HCT116 (cell line): ENCODE measurements at regions not wholly inside any gene's neighbourhood (a gene's known extent, or its start where the extent isn't known, plus 50 kb on each side); places are given as distances from the start of the nearest gene placed in this dataset.

Experiments used
- ATAC-seq: fragments of 200-7000 bp; cut with Tn5 transposase; 2 replicates; pipeline ENCODE4 v1.9.1; 2020; ENCODE audit warnings: mild to moderate bottlenecking, moderate library complexity
- BruUV-seq: library from RNA; stranded (reverse); fragments of 400-500 nt; replicated peaks from 2 replicates; lab custom pipeline; 2021; lab: Mats Ljungman, UMichigan
- CTCF ChIA-PET: fragments of 300-600 bp; sonication (Branson Sonifier 250); formaldehyde crosslinking; loops from one replicate; lab custom pipeline; 2021; ENCODE audit warnings: antibody characterized with exemption; lab: Charles Lee
- POLR2A ChIA-PET: fragments of 300-600, 350-600 bp; sonication (Branson Sonifier 250); formaldehyde crosslinking; loops from one replicate; lab custom pipeline; 2021; ENCODE audit warnings: antibody characterized with exemption; lab: Charles Lee
- RAD21 ChIA-PET, 2 experiments: fragments of 300-600 bp; sonication (Branson Sonifier 250); formaldehyde crosslinking; loops; one replicate each; lab custom pipeline; 2023; ENCODE audit warnings: low total read pairs in 2 of 2; ENCODE audit not compliant: uncharacterized antibody in 2 of 2, unreplicated experiment in 2 of 2, low non-redundant PET in 1 of 2; lab: Charles Lee
- DNase-seq: peaks from one replicate; pipeline ENCODE4 v3.0.0-alpha.2; 2010; ENCODE audit warnings: low read depth, low spot score
- H2AFZ ChIP-seq: fragments of 200-600 bp; shearing (Covaris generic), sonication (generic); 2 replicates; pipeline ENCODE4 v1.6.1; 2017; ENCODE audit warnings: low read depth, mixed run types, mixed read lengths, antibody characterized with exemption, low read length; ENCODE audit not compliant: poor library complexity, severe bottlenecking
- H3K27ac ChIP-seq: 2 replicates; pipeline ENCODE4 v1.5.1; 2012; ENCODE audit warnings: low read depth, low read length
- H3K27me3 ChIP-seq: fragments of 200-600 bp; sonication (generic); 2 replicates; pipeline ENCODE4 v1.6.1; 2016; ENCODE audit warnings: mixed run types, low read length, mixed read lengths; ENCODE audit not compliant: insufficient read depth
- H3K36me3 ChIP-seq, 2 experiments: fragments of 200-500 bp in 1 of 2; fragments of 200-600 bp in 1 of 2; sonication (Bioruptor generic) in 1 of 2; sonication (generic) in 1 of 2; 2 replicates each; pipeline versions ENCODE4 v1.5.1 to v1.6.1; 2014 to 2016; ENCODE audit warnings: low read length in 2 of 2, inconsistent platforms in 1 of 2, mixed read lengths in 1 of 2, mixed run types in 1 of 2; ENCODE audit not compliant: insufficient read depth in 2 of 2, control insufficient read depth in 1 of 2
- H3K4me1 ChIP-seq, 2 experiments: fragments of 200-600 bp in 1 of 2; sonication (generic) in 1 of 2; 2 replicates each; pipeline versions ENCODE4 v1.5.1 to v1.6.1; 2012 to 2017; ENCODE audit warnings: low read length in 2 of 2, inconsistent platforms in 1 of 2, mild to moderate bottlenecking in 1 of 2, mixed read lengths in 1 of 2, mixed run types in 1 of 2, moderate library complexity in 1 of 2; ENCODE audit not compliant: insufficient read depth in 2 of 2, control insufficient read depth in 1 of 2
- H3K4me2 ChIP-seq: fragments of 200-600 bp; sonication (generic); 2 replicates; pipeline ENCODE4 v1.6.1; 2017; ENCODE audit warnings: mixed run types, low read length, mixed read lengths
- H3K4me3 ChIP-seq, 2 experiments: fragments of 200-600 bp in 1 of 2; sonication (generic) in 1 of 2; replicated peaks in 1 of 2; 2 replicates each; pipeline ENCODE4 v1.5.1; 2011 to 2016; ENCODE audit warnings: low read length in 2 of 2, control low read depth in 1 of 2, low read depth in 1 of 2, mild to moderate bottlenecking in 1 of 2, mixed read lengths in 1 of 2, mixed run types in 1 of 2
- H3K79me2 ChIP-seq: fragments of 200-600 bp; sonication (generic); 2 replicates; pipeline ENCODE4 v1.6.1; 2017; ENCODE audit warnings: mild to moderate bottlenecking, mixed run types, low read length, moderate library complexity, mixed read lengths; ENCODE audit not compliant: insufficient read depth
- H3K9ac ChIP-seq: fragments of 200-600 bp; sonication (generic); 2 replicates; pipeline ENCODE4 v1.6.1; 2016; ENCODE audit warnings: low read length, mixed read lengths
- H3K9me2 ChIP-seq: fragments of 200-600 bp; sonication (generic), shearing (Covaris generic); 2 replicates; pipeline ENCODE4 v1.6.1; 2017; ENCODE audit warnings: mixed run types, mild to moderate bottlenecking, moderate library complexity; ENCODE audit not compliant: insufficient read depth
- H3K9me3 ChIP-seq, 2 experiments: fragments of 200-500 bp in 1 of 2; fragments of 200-600 bp in 1 of 2; sonication (Bioruptor generic) in 1 of 2; sonication (generic) in 1 of 2; 2 replicates each; pipeline ENCODE4 v1.6.1; 2014 to 2017; ENCODE audit warnings: low read length in 2 of 2, mixed read lengths in 2 of 2, inconsistent platforms in 1 of 2, low read depth in 1 of 2, mild to moderate bottlenecking in 1 of 2, mixed run types in 1 of 2, moderate library complexity in 1 of 2; ENCODE audit not compliant: control insufficient read depth in 1 of 2, insufficient read depth in 1 of 2
- H4K20me1 ChIP-seq: fragments of 200-600 bp; sonication (generic), shearing (Covaris generic); 2 replicates; pipeline ENCODE4 v1.6.1; 2017; ENCODE audit warnings: mixed run types, mild to moderate bottlenecking, moderate library complexity; ENCODE audit not compliant: insufficient read depth
- ATF3 ChIP-seq: IDR thresholded peaks from 2 replicates; pipeline ENCODE4 v1.6.1; 2012
- CBX3 ChIP-seq: IDR thresholded peaks from 2 replicates; pipeline ENCODE4 v1.6.1; 2012; ENCODE audit warnings: low read depth
- CTCF ChIP-seq, 3 experiments: fragments of 200-600 bp in 1 of 3; sonication (generic) in 1 of 3; IDR thresholded peaks in 2 of 3; conservative IDR thresholded peaks in 1 of 3; 2 replicates each; pipeline ENCODE4 v1.5.1; 2012 to 2017; ENCODE audit warnings: low read depth in 2 of 3, low read length in 2 of 3, antibody characterized with exemption in 1 of 3, borderline replicate concordance in 1 of 3, control low read depth in 1 of 3, mild to moderate bottlenecking in 1 of 3, mixed read lengths in 1 of 3, mixed run types in 1 of 3, moderate library complexity in 1 of 3; ENCODE audit not compliant: insufficient read depth in 1 of 3
- EGR1 ChIP-seq: IDR thresholded peaks from 2 replicates; pipeline ENCODE4 v1.6.1; 2012; ENCODE audit warnings: low read depth
- EZH2 ChIP-seq: fragments of 200-600 bp; sonication (generic); IDR thresholded peaks from 2 replicates; pipeline ENCODE4 v1.6.1; 2017; ENCODE audit warnings: antibody characterized with exemption, mixed run types
- EZH2phosphoT487 ChIP-seq: fragments of 200-600 bp; IDR thresholded peaks from 2 replicates; pipeline ENCODE4 v1.6.1; 2018; ENCODE audit warnings: antibody characterized with exemption, borderline replicate concordance
- FOSL1 ChIP-seq: IDR thresholded peaks from 2 replicates; pipeline ENCODE4 v1.6.1; 2012; ENCODE audit warnings: low read depth
- JUND ChIP-seq: IDR thresholded peaks from 2 replicates; pipeline ENCODE4 v1.6.1; 2012
- MAX ChIP-seq: IDR thresholded peaks from 2 replicates; pipeline ENCODE4 v1.6.1; 2012
- POLR2A ChIP-seq: IDR thresholded peaks from 2 replicates; pipeline ENCODE4 v1.7.0; 2011; ENCODE audit warnings: borderline replicate concordance; ENCODE audit not compliant: insufficient read depth, insufficient read length; ENCODE audit errors: extremely low read depth
- POLR2AphosphoS5 ChIP-seq: IDR thresholded peaks from 2 replicates; pipeline ENCODE4 v1.6.1; 2011; ENCODE audit warnings: mild to moderate bottlenecking, low read depth, low read length, moderate library complexity
- REST ChIP-seq: IDR thresholded peaks from 2 replicates; pipeline ENCODE4 v1.6.1; 2012; ENCODE audit warnings: low read depth
- SIN3A ChIP-seq: IDR thresholded peaks from 2 replicates; pipeline ENCODE4 v1.6.1; 2012; ENCODE audit warnings: low read depth
- SRF ChIP-seq: IDR thresholded peaks from 2 replicates; pipeline ENCODE4 v1.6.1; 2012; ENCODE audit warnings: low read depth
- TCF7L2 ChIP-seq: IDR thresholded peaks from 2 replicates; pipeline ENCODE4 v1.7.0; 2011; ENCODE audit warnings: borderline replicate concordance, inconsistent platforms; ENCODE audit not compliant: insufficient read depth, insufficient read length; ENCODE audit errors: extremely low read depth
- YY1 ChIP-seq: IDR thresholded peaks from 2 replicates; pipeline ENCODE4 v1.6.1; 2011; ENCODE audit warnings: low read length, low read depth, moderate library complexity, mild to moderate bottlenecking; ENCODE audit not compliant: insufficient replicate concordance; ENCODE audit errors: extremely low read depth
- ZFX ChIP-seq: fragments of 450-650 bp; IDR thresholded peaks from 2 replicates; pipeline ENCODE4 v1.6.1; 2017
- intact Hi-C: fragments of 100-400 bp; cut with micrococcal nuclease; formaldehyde crosslinking; loops from 2 replicates; pipeline ENCODE4 v1.10.0; 2022

- Histone ChIP-seq H3K36me3 (no peaks in the 10 kb centered on the region), H3K27me3 (peaks cover 28% of the 10 kb centered on the region), H3K9me3 (no peaks in the 10 kb centered on the region), H3K4me3 (no peak overlapping the region), H3K27ac (no peak overlapping the region), H3K4me2 (no peak overlapping the region), H3K79me2 (no peaks in the 10 kb centered on the region), H3K9ac (no peak overlapping the region), H3K9me2 (no peaks in the 10 kb centered on the region), H4K20me1 (no peaks in the 10 kb centered on the region), H3K4me1 (no peaks in the 10 kb centered on the region), H2AFZ (no peak overlapping the region)
- ATAC-seq: no peak
- TF ChIP-seq EZH2phosphoT487: no peak
- TF ChIP-seq EZH2: no peak
- no peak for TF ChIP-seq REST
- TF ChIP-seq SRF: no peak
- no peak for TF ChIP-seq FOSL1
- no peak for TF ChIP-seq ZFX
- TF ChIP-seq JUND: no peak
- no peak for TF ChIP-seq TCF7L2
- TF ChIP-seq CTCF (IDR thresholded peaks at IDR 0.05 in 2 of 3, conservative IDR thresholded peaks at IDR 0.05 in 1 of 3; ENCODE audit: borderline replicate concordance in 1 of 3, insufficient read depth in 1 of 3, low read depth in 2 of 3, low read length in 2 of 3): no peak
- TF ChIP-seq SIN3A: no peak
- no peak for TF ChIP-seq POLR2A
- no peak for TF ChIP-seq MAX
- TF ChIP-seq POLR2AphosphoS5: no peak
- no peak for TF ChIP-seq CBX3
- TF ChIP-seq EGR1: no peak
- TF ChIP-seq ATF3: no peak
- no peak for TF ChIP-seq YY1
- CTCF ChIA-PET: no interaction called here
- BruUV-seq: no TSS peak
- RAD21 ChIA-PET: interaction anchor here in 1 of 2 experiments (0.9 kb wide), 1 partner anchor 250 kb away, joined by 3 read pairs; no protein-coding TSS in a partner anchor
- POLR2A ChIA-PET: no interaction called here
- intact Hi-C loops: no loop called here
- no peak for DNase-seq
Observed at GRCh38 chr14:57031474-57031873, 221.2 kb upstream of the OTX2 start.
